ENCODE measurements at regions not wholly inside any gene's neighbourhood (a gene's known extent, or its start where the extent isn't known, plus 50 kb on each side); places are given as distances from the start of the nearest gene placed in this dataset.
"Not testable (repeated sequence)": the region's sequence is repeated elsewhere in the genome, so short reads cannot be mapped to it uniquely, and the experiment has no call there.

GRCh38 chrX:9373789-9374188 lies 91.1 kb upstream of the TBL1X start:
- H3K27ac Mint-ChIP-seq (ENCODE audit: unreplicated experiment): no peak overlapping the region
- no peaks in the 10 kb centered on the region for H3K4me1 Mint-ChIP-seq (ENCODE audit: unreplicated experiment)
- no peaks in the 10 kb centered on the region for H3K27me3 Mint-ChIP-seq (ENCODE audit: unreplicated experiment)
- no peak for TF ChIP-seq CTCF (IDR thresholded peaks at IDR 0.05; ENCODE audit: unreplicated experiment)
- H3K9me3 Mint-ChIP-seq (ENCODE audit: unreplicated experiment): no peaks in the 10 kb centered on the region
- H3K4me3 Mint-ChIP-seq (ENCODE audit: unreplicated experiment): no peak overlapping the region
- H3K36me3 Mint-ChIP-seq (ENCODE audit: low read depth, unreplicated experiment): no peaks in the 10 kb centered on the region
- no peak for DNase-seq (ENCODE audit: low spot score)

- DNase-seq (ENCODE audit: low spot score): no peak
- H3K36me3 Mint-ChIP-seq (ENCODE audit: low read depth, unreplicated experiment): no peaks in the 10 kb centered on the region
- no peak overlapping the region for H3K4me3 Mint-ChIP-seq (ENCODE audit: unreplicated experiment)
- no peaks in the 10 kb centered on the region for H3K9me3 Mint-ChIP-seq (ENCODE audit: unreplicated experiment)
- H3K4me1 Mint-ChIP-seq (ENCODE audit: unreplicated experiment): no peaks in the 10 kb centered on the region
- TF ChIP-seq CTCF (IDR thresholded peaks at IDR 0.05; ENCODE audit: unreplicated experiment): no peak
- H3K27ac Mint-ChIP-seq (ENCODE audit: unreplicated experiment): no peak overlapping the region
- H3K27me3 Mint-ChIP-seq (ENCODE audit: unreplicated experiment): no peaks in the 10 kb centered on the region
These were observed 90.3 kb upstream of the TBL1X start for GRCh38 chrX:9374555-9374954.

GRCh38 chrX:9376111-9376510 lies 88.7 kb upstream of the TBL1X start:
- no peak for DNase-seq (ENCODE audit: low spot score)
- no peak overlapping the region for H3K4me3 Mint-ChIP-seq (ENCODE audit: unreplicated experiment)
- no peaks in the 10 kb centered on the region for H3K9me3 Mint-ChIP-seq (ENCODE audit: unreplicated experiment)
- TF ChIP-seq CTCF (IDR thresholded peaks at IDR 0.05; ENCODE audit: unreplicated experiment): no peak
- H3K4me1 Mint-ChIP-seq (ENCODE audit: unreplicated experiment): no peaks in the 10 kb centered on the region
- no peaks in the 10 kb centered on the region for H3K36me3 Mint-ChIP-seq (ENCODE audit: low read depth, unreplicated experiment)
- H3K27me3 Mint-ChIP-seq (ENCODE audit: unreplicated experiment): peaks cover 2% of the 10 kb centered on the region
- no peak overlapping the region for H3K27ac Mint-ChIP-seq (ENCODE audit: unreplicated experiment)

- not testable (repeated sequence) for H3K9me3 Mint-ChIP-seq (ENCODE audit: unreplicated experiment); H3K4me1 Mint-ChIP-seq (ENCODE audit: unreplicated experiment); H3K4me3 Mint-ChIP-seq (ENCODE audit: unreplicated experiment); H3K27ac Mint-ChIP-seq (ENCODE audit: unreplicated experiment); H3K36me3 Mint-ChIP-seq (ENCODE audit: low read depth, unreplicated experiment); DNase-seq (ENCODE audit: low spot score); H3K27me3 Mint-ChIP-seq (ENCODE audit: unreplicated experiment)
These were observed 87.6 kb upstream of the TBL1X start for GRCh38 chrX:9377216-9377615.

GRCh38 chrX:9378980-9379696 lies 85.7 kb upstream of the TBL1X start:
- Mint-ChIP-seq H3K27ac (ENCODE audit: unreplicated experiment) (no peak overlapping the region), H3K9me3 (ENCODE audit: unreplicated experiment) (no peaks in the 10 kb centered on the region), H3K27me3 (ENCODE audit: unreplicated experiment) (peaks cover 2% of the 10 kb centered on the region), H3K4me3 (ENCODE audit: unreplicated experiment) (no peak overlapping the region), H3K36me3 (ENCODE audit: low read depth, unreplicated experiment) (no peaks in the 10 kb centered on the region), H3K4me1 (ENCODE audit: unreplicated experiment) (no peaks in the 10 kb centered on the region)
- no peak for DNase-seq (ENCODE audit: low spot score)
- no peak for TF ChIP-seq CTCF (IDR thresholded peaks at IDR 0.05; ENCODE audit: unreplicated experiment)
